Left lung (tissue), 4 donors: ENCODE measurements at regions not wholly inside any gene's neighbourhood (a gene's known extent, or its start where the extent isn't known, plus 50 kb on each side); places are given as distances from the start of the nearest gene placed in this dataset.

ENCODE experiments used
- ATAC-seq: fragments of 200-7000 bp; cut with Tn5 transposase; one replicate; pipeline ENCODE4 v1.9.1; 2020; ENCODE audit warnings: moderate library complexity
- DNase-seq, 4 donors: peaks; one replicate each; pipeline ENCODE4 v3.0.0-alpha.2; 2013 to 2020
- H3K27ac ChIP-seq, 2 donors: fragments of 200-600 bp; sonication (generic) in 1 of 2; one replicate each; pipeline versions ENCODE4 v1.5.0 to v1.8.0; 2020 to 2021
- H3K27me3 ChIP-seq, 2 donors: fragments of 200-600 bp; sonication (generic) in 1 of 2; one replicate each; pipeline versions ENCODE4 v1.5.0 to v1.8.0; 2020 to 2021
- H3K36me3 ChIP-seq, 2 donors: fragments of 200-600 bp; sonication (generic) in 1 of 2; one replicate each; pipeline versions ENCODE4 v1.5.0 to v1.8.0; 2020 to 2021
- H3K4me1 ChIP-seq, 2 donors: fragments of 200-600 bp; one replicate each; pipeline ENCODE4 v1.8.0; 2021
- H3K4me3 ChIP-seq, 2 donors: fragments of 200-600 bp; sonication (generic) in 1 of 2; one replicate each; pipeline versions ENCODE4 v1.5.0 to v1.8.0; 2020 to 2021; ENCODE audit warnings: mild to moderate bottlenecking in 1 of 2
- H3K9me3 ChIP-seq, 2 donors: fragments of 200-600 bp; sonication (generic) in 1 of 2; one replicate each; pipeline versions ENCODE4 v1.5.0 to v1.8.0; 2020 to 2021
- intact Hi-C, 2 donors: fragments of 100-400 bp; cut with DNase I; formaldehyde crosslinking; loops; one replicate each; pipeline versions ENCODE4 v1.11.2 to v1.14.2; 2022
- TF ChIP-seq, protein P1 (sequence below), 2 donors: fragments of 200-600 bp; sonication (generic) in 1 of 2; IDR thresholded peaks; one replicate each; pipeline versions ENCODE4 v1.5.0 to v1.8.0; 2021; ENCODE audit warnings: antibody characterized with exemption in 2 of 2
- donor health status: DM: no; HTN: yes; CAD: no.
- donor health status: DM: no; HTN: no; CAD: no.

DNA sequence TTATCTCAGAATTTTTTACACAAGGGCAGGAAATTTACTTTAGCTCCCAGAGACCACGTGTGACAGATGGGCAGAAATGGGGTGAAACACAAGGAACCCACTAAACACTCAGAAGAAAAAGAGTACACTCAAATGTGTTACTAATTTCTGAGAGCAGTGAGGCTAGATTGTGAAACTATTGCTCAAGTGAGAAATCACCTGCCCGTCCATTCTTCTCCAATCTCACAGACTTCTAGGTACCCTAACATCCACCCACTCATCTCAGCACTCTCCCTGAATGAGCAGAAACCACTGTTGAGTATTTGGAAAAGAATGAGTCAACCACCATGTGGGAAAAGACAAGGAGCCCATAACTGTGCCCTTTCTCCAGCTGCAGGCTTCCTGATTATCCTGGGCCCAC, 293.0 kb upstream of the CDH2 start:
- intact Hi-C loops = no loop called here
- TF ChIP-seq, protein P1, sequence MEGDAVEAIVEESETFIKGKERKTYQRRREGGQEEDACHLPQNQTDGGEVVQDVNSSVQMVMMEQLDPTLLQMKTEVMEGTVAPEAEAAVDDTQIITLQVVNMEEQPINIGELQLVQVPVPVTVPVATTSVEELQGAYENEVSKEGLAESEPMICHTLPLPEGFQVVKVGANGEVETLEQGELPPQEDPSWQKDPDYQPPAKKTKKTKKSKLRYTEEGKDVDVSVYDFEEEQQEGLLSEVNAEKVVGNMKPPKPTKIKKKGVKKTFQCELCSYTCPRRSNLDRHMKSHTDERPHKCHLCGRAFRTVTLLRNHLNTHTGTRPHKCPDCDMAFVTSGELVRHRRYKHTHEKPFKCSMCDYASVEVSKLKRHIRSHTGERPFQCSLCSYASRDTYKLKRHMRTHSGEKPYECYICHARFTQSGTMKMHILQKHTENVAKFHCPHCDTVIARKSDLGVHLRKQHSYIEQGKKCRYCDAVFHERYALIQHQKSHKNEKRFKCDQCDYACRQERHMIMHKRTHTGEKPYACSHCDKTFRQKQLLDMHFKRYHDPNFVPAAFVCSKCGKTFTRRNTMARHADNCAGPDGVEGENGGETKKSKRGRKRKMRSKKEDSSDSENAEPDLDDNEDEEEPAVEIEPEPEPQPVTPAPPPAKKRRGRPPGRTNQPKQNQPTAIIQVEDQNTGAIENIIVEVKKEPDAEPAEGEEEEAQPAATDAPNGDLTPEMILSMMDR (IDR thresholded peaks at IDR 0.05) = no peak
- Histone ChIP-seq H3K4me1 (no peaks in the 10 kb centered on the region), H3K36me3 (no peaks in the 10 kb centered on the region), H3K4me3 (no peak overlapping the region), H3K27ac (no peak overlapping the region), H3K9me3 (peaks cover 0 to 15% of the 10 kb centered on the region in 2 donors), H3K27me3 (no peaks in the 10 kb centered on the region)
- DNase-seq = no peak
- ATAC-seq = peak; percentile 89

DNA sequence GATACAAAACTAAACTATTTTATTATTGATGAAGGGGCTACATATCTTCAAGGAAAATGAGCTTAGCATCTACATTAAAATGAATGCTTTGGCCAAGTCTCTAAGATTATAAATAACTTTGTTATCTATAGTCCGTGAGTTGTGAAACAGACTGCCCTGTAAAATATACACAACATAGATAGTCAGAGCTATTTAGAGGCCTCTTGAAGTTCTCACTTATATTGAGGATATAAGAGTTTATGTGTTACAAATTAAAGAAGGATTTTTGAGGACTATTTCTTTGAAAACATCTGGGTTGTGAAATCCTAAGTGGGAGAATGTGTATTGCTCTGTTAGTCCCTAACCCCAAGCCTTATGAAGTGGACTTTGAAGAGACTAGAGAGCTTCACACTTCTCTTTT, 292.0 kb upstream of the CDH2 start:
- Histone ChIP-seq H3K9me3 (peaks cover 0 to 7% of the 10 kb centered on the region in 2 donors), H3K27me3 (no peaks in the 10 kb centered on the region), H3K4me3 (no peak overlapping the region), H3K4me1 (no peaks in the 10 kb centered on the region), H3K36me3 (no peaks in the 10 kb centered on the region), H3K27ac (no peak overlapping the region)
- TF ChIP-seq, protein P1 (IDR thresholded peaks at IDR 0.05) = no peak
- DNase-seq (no peak), ATAC-seq (peak; percentile 78)
- intact Hi-C loops = no loop called here

DNA sequence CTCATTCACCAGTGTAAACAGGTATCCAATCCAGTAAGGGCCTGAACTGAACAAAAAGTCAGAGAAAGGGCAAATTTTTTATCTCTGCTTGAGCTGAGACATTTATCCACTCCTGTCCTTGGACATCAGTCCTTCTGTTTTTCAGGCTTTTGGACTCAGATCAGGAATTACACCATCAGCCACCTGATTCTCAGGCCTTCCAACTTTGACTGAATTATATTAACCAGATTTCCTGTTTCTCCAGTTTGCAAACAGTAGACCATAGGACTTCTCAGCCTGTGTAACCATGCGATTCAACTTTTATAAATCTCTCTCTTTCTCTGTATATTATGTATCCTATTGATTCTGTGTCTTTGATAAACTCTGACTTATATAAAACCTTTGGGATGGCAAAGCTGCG, 289.3 kb upstream of the CDH2 start:
- Histone ChIP-seq H3K9me3 (no peaks in the 10 kb centered on the region), H3K27me3 (no peaks in the 10 kb centered on the region), H3K36me3 (no peaks in the 10 kb centered on the region), H3K4me3 (no peak overlapping the region), H3K27ac (no peak overlapping the region), H3K4me1 (no peaks in the 10 kb centered on the region)
- TF ChIP-seq, protein P1 (IDR thresholded peaks at IDR 0.05) = no peak
- DNase-seq (no peak), ATAC-seq (no peak)
- intact Hi-C loops = no loop called here

DNA sequence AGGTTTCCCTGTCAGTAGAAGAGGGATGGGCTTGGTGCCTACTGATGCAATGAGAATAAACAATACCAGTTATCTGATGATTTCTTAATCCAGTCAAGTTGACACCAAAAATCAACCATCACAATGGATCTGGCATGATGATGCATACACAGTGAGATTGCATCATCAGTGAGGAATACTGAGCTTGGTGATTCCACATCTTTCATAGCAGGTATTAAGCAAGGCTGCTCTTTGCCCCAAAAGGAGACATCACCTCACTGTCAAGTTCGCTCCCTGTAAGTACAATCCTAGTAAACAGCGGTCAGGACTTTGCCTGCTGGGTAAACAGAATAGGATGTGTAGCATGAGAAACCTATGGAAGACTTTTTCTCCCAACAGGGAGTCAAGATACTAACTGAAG, 282.7 kb upstream of the CDH2 start:
- no peak for DNase-seq
- Histone ChIP-seq H3K9me3 (no peaks in the 10 kb centered on the region), H3K27me3 (no peaks in the 10 kb centered on the region), H3K27ac (no peak overlapping the region), H3K4me3 (no peak overlapping the region), H3K4me1 (no peaks in the 10 kb centered on the region), H3K36me3 (no peaks in the 10 kb centered on the region)
- intact Hi-C loops = no loop called here
- ATAC-seq = no peak
- TF ChIP-seq, protein P1 (IDR thresholded peaks at IDR 0.05) = no peak

DNA sequence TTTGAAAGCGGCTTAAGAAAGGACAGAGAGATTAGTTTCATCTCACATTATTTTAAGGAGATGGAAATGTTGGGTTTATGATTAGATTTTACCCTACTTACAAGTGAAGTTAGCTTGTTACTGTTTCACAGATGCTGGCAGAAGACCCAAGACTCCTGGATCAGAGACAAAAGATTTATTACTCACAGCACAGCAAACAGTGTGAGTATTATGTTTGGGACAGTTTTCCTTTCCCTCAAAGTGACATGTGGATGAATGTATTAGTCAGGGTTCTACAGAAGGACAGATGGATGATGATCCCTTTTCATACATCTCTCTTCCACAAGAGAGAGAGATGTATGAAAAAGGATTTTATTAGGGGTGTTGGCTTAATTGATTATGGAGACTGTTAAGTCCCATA, 281.8 kb upstream of the CDH2 start:
- intact Hi-C loops = no loop called here

More for the DNA sequence above, 281.8 kb upstream of the CDH2 start:
- TF ChIP-seq, protein P1 (IDR thresholded peaks at IDR 0.05) = no peak
- Histone ChIP-seq H3K36me3 (no peaks in the 10 kb centered on the region), H3K27ac (no peak overlapping the region), H3K4me1 (no peaks in the 10 kb centered on the region), H3K4me3 (no peak overlapping the region), H3K9me3 (no peaks in the 10 kb centered on the region), H3K27me3 (no peaks in the 10 kb centered on the region)
- DNase-seq (no peak), ATAC-seq (no peak)
